HG03139 (cell line): ENCODE measurements at regions not wholly inside any gene's neighbourhood (a gene's known extent, or its start where the extent isn't known, plus 50 kb on each side); places are given as distances from the start of the nearest gene placed in this dataset.

Experiments used
- ATAC-seq: cut with Tn5 transposase; IDR thresholded peaks from one replicate; pipeline ENCODE4 v1.9.1; 2021; ENCODE audit not compliant: unreplicated experiment

GRCh38 chr9:105143136-105143430, 101.4 kb upstream of the SLC44A1 start:
- ATAC-seq = no peak

- no peak for ATAC-seq
Measured at GRCh38 chr9:105144076-105144475, 100.4 kb upstream of the SLC44A1 start.

GRCh38 chr9:105144841-105145240, 99.6 kb upstream of the SLC44A1 start:
- no peak for ATAC-seq

DNA sequence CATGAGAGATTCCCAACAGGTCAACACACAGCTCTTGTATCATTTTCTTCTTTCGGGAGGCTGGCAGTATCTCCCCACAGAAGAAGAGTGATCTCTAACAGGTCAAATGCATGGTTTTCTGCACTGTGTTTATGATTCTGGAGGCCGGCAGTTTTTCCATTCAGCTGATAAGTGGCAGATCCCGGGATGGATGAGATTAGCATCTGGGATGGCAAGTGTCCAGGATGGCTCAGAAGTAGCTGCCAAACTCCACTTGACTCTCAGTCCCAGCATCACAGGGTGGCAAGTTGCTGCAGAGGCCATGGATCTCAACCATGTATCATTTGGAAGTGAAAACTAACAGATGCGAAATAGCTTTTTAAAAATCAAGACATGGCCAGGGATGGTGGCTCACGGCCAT, 97.8 kb upstream of the SLC44A1 start:
- no peak for ATAC-seq

DNA sequence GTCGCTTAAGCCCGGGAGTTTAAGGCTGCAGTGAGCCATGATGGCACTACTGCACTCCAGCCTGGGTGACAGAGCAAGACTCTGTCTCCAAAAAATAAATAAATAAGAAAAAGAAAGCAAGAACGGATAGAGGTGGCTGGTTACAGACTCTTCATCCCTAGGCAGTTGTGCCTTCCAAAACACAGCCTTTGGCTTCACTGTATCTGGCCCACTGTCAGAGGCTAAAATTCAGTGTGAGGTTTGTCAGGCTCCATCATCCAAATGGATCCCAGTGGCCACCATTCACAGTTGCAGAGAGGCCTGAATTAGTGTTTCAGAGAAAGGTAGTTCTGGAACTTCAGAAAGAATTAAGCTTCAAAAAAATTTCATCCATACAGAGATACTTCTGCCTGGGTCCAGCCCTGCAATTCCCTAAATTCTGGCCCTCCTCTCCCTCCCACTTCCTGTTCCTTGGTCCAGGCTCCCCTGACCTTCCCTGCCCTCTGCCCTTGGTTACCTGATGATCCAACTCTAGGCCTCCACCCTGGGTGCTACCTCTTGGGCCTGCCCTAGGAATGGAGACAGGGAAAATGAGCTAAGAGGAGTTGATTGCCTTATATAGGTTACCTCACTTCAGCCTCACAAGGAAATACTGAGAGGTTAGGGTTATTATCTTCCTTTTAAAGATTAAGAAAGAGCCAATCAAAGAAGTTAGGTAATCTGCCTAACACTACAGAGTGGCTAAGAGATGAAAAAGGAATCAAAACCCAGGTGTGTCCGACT, 97.2 kb upstream of the SLC44A1 start:
- no peak for ATAC-seq

- no peak for ATAC-seq
Measured at GRCh38 chr9:105148328-105149006, 96.0 kb upstream of the SLC44A1 start.

DNA sequence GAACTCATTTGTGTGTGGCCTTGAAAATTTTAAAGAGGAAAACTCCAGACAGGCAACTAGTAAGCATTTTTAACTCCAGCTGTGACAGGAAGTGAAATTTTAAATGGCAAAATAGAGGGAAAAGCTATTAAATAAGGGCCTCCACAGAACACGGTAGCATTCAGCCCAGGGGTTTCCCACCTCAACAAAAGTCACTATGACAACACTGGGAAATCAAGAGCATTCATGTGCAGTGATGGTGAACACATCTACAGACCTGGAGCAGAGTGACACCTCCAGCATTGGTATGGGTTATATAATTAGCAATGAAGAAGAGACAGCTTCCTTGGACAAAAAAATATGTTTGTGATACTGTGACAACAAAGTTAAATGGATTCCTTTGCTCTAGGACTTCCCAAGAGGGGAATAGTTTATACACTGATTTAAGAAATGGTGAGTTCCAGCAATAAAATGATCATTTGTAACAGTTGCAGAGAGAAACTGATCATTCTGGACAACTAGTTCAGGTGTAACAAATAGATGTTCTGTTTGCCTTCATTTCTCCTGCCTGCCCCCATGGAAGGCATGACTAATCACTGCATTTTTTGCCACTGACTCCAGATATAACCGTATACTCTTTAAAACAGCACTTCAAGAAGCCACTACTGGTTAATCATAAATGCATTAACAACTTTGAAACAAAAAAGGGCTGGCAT, 93.3 kb upstream of the SLC44A1 start:
- ATAC-seq = peak; percentile 49

DNA sequence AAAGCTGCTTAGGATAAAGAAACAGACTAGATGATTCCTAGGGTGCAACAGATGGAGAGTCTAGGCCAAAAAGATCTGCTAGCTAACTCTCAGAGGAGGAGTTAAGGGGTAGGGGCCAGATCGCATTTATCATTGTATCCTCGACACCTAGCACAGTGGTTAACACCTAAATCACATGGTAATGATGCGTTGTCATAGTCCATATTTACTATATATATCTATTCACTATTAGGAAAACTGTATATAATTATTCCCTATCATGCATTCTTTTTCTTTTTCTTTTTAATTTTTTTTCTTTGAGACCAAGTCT, 92.8 kb upstream of the SLC44A1 start:
- no peak for ATAC-seq

- ATAC-seq = no peak
Measured at GRCh38 chr9:105154723-105155191, 89.7 kb upstream of the SLC44A1 start.

- peak; percentile 75 for ATAC-seq
Measured at GRCh38 chr9:105157171-105157583, 87.3 kb upstream of the SLC44A1 start.

GRCh38 chr9:105158020-105158419, 86.4 kb upstream of the SLC44A1 start:
- ATAC-seq = no peak

DNA sequence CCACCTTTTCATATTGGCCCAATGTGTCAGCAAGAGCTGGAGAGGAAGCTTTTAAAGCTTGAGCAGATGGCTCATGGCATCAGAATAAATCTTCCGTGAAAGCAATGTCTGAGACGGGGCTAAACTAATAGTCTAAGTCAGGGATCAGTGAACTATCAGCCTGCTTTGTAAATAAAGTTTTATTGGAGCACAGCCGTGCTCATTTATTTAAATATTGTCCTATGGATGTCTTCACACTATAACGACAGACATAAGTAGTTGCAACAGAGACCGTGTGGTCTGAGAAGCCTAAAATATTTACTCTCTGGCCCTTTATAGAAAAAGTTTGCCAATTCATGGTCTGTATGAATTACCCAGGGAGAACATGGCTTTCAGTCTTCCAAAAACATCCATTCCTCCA, 85.6 kb upstream of the SLC44A1 start:
- ATAC-seq = no peak

DNA sequence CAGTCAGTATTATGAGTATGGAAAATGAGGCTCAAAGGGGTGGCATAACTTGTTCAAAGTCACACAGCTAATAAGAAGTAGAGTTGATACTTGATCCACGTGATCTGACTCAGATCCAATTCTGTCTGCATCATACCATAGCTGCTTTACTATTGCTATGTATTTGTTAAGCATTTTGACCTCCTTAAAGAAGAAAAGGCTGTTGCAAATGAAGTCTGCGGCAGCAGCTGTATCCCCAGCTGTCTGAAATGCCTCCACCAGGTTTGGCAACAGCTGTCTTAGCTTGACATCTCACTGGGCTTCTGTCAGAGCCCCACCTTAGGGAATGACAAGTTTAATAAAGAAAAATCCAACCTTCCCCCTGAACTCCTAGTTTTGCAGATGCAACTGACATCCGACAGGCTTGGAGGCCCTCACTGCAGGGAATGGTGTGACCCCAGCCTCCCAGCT, 75.6 kb upstream of the SLC44A1 start:
- no peak for ATAC-seq

GRCh38 chr9:105171076-105171475, 73.4 kb upstream of the SLC44A1 start:
- ATAC-seq = no peak

GRCh38 chr9:105171589-105171988, 72.9 kb upstream of the SLC44A1 start:
- no peak for ATAC-seq

- ATAC-seq = no peak
Measured at GRCh38 chr9:105172436-105172835, 72.0 kb upstream of the SLC44A1 start.

- no peak for ATAC-seq
Measured at GRCh38 chr9:105173306-105173705, 71.1 kb upstream of the SLC44A1 start.

- ATAC-seq = no peak
Measured at GRCh38 chr9:105173826-105174225, 70.6 kb upstream of the SLC44A1 start.

- no peak for ATAC-seq
Measured at GRCh38 chr9:105176194-105176593, 68.3 kb upstream of the SLC44A1 start.

DNA sequence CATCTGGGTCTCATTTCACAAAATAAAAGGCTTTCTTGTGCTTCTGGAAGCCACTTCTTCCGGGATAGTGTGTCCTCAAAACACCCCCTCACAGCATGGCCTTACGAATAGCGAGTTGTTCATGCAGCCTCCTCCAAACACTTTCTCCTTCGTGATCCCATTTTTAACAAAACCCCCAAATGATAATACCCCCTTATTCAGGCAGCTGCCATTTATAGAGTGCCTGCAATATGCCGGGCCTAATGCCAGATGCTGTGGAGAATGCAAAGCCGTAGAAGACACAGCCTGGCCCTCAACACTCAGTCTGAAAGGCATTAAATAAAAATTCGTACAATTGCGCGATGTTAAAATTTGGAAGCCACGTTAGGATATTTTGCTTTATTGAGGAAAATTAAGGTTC, 66.4 kb upstream of the SLC44A1 start:
- ATAC-seq = no peak

- ATAC-seq = no peak
Measured at GRCh38 chr9:105187781-105188180, 56.7 kb upstream of the SLC44A1 start.

DNA sequence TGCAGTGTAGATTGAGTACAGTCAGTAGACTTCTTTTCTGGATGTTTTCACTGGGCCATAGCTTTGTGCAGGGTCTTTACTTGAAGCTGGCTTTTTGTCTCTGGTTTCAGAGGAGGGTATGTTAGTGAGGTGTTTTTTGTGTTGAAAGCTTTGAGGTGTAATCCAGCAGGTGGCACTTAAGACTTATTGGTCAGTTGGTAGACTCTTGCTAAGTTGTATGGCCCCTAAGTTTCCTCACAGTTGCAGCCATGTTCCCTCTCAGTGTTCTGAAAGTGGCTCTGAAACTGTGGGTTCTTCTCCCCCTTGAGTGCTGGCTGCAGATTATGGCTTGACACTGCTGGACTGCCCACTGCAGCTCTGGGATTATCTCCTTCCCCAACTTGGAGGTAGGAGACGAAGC, 55.7 kb upstream of the SLC44A1 start:
- ATAC-seq = no peak
